ENCODE measurements at regions not wholly inside any gene's neighbourhood (a gene's known extent, or its start where the extent isn't known, plus 50 kb on each side); places are given as distances from the start of the nearest gene placed in this dataset.

GRCh38 chr3:1998739-1999138 lies 99.9 kb upstream of the CNTN4 start:
- DNase-seq = no peak
- Histone ChIP-seq H3K4me3 (ENCODE audit: insufficient read depth in 1 of 2, low read depth in 1 of 2, low read length in 2 of 2) (no peak overlapping the region), H4K8ac (ENCODE audit: low read length) (no peak overlapping the region), H3K9me3 (ENCODE audit: control insufficient read depth, low read length) (peaks cover 14% of the 10 kb centered on the region), H3K27me3 (ENCODE audit: control insufficient read depth in 1 of 2, insufficient read depth in 1 of 2, low read length in 2 of 2) (no peaks in the 10 kb centered on the region), H2AK5ac (ENCODE audit: low read length, severe bottlenecking) (no peak overlapping the region), H3K23ac (ENCODE audit: low read length in 2 of 2) (no peak overlapping the region), H2BK12ac (ENCODE audit: low read length in 2 of 2) (no peak overlapping the region), H3K4ac (ENCODE audit: low read depth in 1 of 2, low read length in 2 of 2) (no peak overlapping the region), H2BK5ac (ENCODE audit: low read depth, low read length, poor library complexity, severe bottlenecking) (no peak overlapping the region), H3K14ac (ENCODE audit: low read length in 2 of 2) (no peak overlapping the region), H3K4me2 (ENCODE audit: low read length, poor library complexity, severe bottlenecking) (no peak overlapping the region), H2BK120ac (ENCODE audit: low read depth, low read length) (no peak overlapping the region), H3K36me3 (ENCODE audit: control insufficient read depth in 1 of 2, insufficient read depth in 2 of 2, low read depth in 1 of 2, low read length in 2 of 2) (no peaks in the 10 kb centered on the region), H4K91ac (ENCODE audit: low read length) (no peak overlapping the region), H3K79me1 (replicated peaks; ENCODE audit: low read length, poor library complexity, severe bottlenecking) (no peaks in the 10 kb centered on the region), H3K27ac (ENCODE audit: low read length, poor library complexity, severe bottlenecking) (no peak overlapping the region), H3K18ac (ENCODE audit: low read depth in 1 of 2, low read length in 2 of 2) (no peak overlapping the region), H2BK15ac (ENCODE audit: low read depth, poor library complexity, severe bottlenecking) (no peak overlapping the region), H3K4me1 (ENCODE audit: control insufficient read depth, insufficient read depth, low read depth, low read length) (no peaks in the 10 kb centered on the region), H3K9ac (ENCODE audit: low read length) (no peak overlapping the region), H2AFZ (ENCODE audit: low read depth, low read length) (no peak overlapping the region)
- WGBS = no CpG with 5 or more reads among the region's 1 CpG

- Histone ChIP-seq H3K23ac (ENCODE audit: low read length in 2 of 2) (no peak overlapping the region), H3K4me3 (ENCODE audit: insufficient read depth in 1 of 2, low read depth in 1 of 2, low read length in 2 of 2) (no peak overlapping the region), H3K4ac (ENCODE audit: low read depth in 1 of 2, low read length in 2 of 2) (no peak overlapping the region), H2BK15ac (ENCODE audit: low read depth, poor library complexity, severe bottlenecking) (no peak overlapping the region), H3K36me3 (ENCODE audit: control insufficient read depth in 1 of 2, insufficient read depth in 2 of 2, low read depth in 1 of 2, low read length in 2 of 2) (no peaks in the 10 kb centered on the region), H2BK12ac (ENCODE audit: low read length in 2 of 2) (no peak overlapping the region), H4K8ac (ENCODE audit: low read length) (no peak overlapping the region), H2BK5ac (ENCODE audit: low read depth, low read length, poor library complexity, severe bottlenecking) (no peak overlapping the region), H3K9me3 (ENCODE audit: control insufficient read depth, low read length) (peaks cover 17% of the 10 kb centered on the region), H2AFZ (ENCODE audit: low read depth, low read length) (no peak overlapping the region), H3K14ac (ENCODE audit: low read length in 2 of 2) (no peak overlapping the region), H3K4me2 (ENCODE audit: low read length, poor library complexity, severe bottlenecking) (no peak overlapping the region), H3K9ac (ENCODE audit: low read length) (no peak overlapping the region), H2AK5ac (ENCODE audit: low read length, severe bottlenecking) (no peak overlapping the region), H3K18ac (ENCODE audit: low read depth in 1 of 2, low read length in 2 of 2) (no peak overlapping the region), H3K79me1 (replicated peaks; ENCODE audit: low read length, poor library complexity, severe bottlenecking) (no peaks in the 10 kb centered on the region), H4K91ac (ENCODE audit: low read length) (no peak overlapping the region), H3K27ac (ENCODE audit: low read length, poor library complexity, severe bottlenecking) (no peak overlapping the region), H2BK120ac (ENCODE audit: low read depth, low read length) (no peak overlapping the region), H3K4me1 (ENCODE audit: control insufficient read depth, insufficient read depth, low read depth, low read length) (no peaks in the 10 kb centered on the region), H3K27me3 (ENCODE audit: control insufficient read depth in 1 of 2, insufficient read depth in 1 of 2, low read length in 2 of 2) (no peaks in the 10 kb centered on the region)
- 96% methylated on average over 6 of the region's 9 CpGs for WGBS
- DNase-seq = no peak
These were observed 97.2 kb upstream of the CNTN4 start for GRCh38 chr3:2001306-2002108.

- 100% methylated on average over 2 of the region's 3 CpGs for WGBS
- H3K79me1 ChIP-seq (replicated peaks; ENCODE audit: low read length, poor library complexity, severe bottlenecking) = no peaks in the 10 kb centered on the region
- no peak overlapping the region for H3K4me3 ChIP-seq (ENCODE audit: insufficient read depth in 1 of 2, low read depth in 1 of 2, low read length in 2 of 2)
These were observed 74.7 kb upstream of the CNTN4 start for GRCh38 chr3:2023959-2024358.

GRCh38 chr3:2024713-2025112 lies 74.0 kb upstream of the CNTN4 start:
- H3K4me2 ChIP-seq (ENCODE audit: low read length, poor library complexity, severe bottlenecking) = no peak overlapping the region
- H2BK12ac ChIP-seq (ENCODE audit: low read length in 2 of 2) = no peak overlapping the region
- H3K9ac ChIP-seq (ENCODE audit: low read length) = no peak overlapping the region
- H2AK5ac ChIP-seq (ENCODE audit: low read length, severe bottlenecking) = no peak overlapping the region
- no peak overlapping the region for H3K27ac ChIP-seq (ENCODE audit: low read length, poor library complexity, severe bottlenecking)
- H3K4me1 ChIP-seq (ENCODE audit: control insufficient read depth, insufficient read depth, low read depth, low read length) = no peaks in the 10 kb centered on the region
- H4K8ac ChIP-seq (ENCODE audit: low read length) = no peak overlapping the region
- H4K91ac ChIP-seq (ENCODE audit: low read length) = no peak overlapping the region
- WGBS = 100% methylated on average over 1 of the region's 4 CpGs
- H3K4ac ChIP-seq (ENCODE audit: low read depth in 1 of 2, low read length in 2 of 2) = no peak overlapping the region
- H3K18ac ChIP-seq (ENCODE audit: low read depth in 1 of 2, low read length in 2 of 2) = no peak overlapping the region
- H3K79me1 ChIP-seq (replicated peaks; ENCODE audit: low read length, poor library complexity, severe bottlenecking) = no peaks in the 10 kb centered on the region
- H3K9me3 ChIP-seq (ENCODE audit: control insufficient read depth, low read length) = peaks cover 12% of the 10 kb centered on the region
- no peak overlapping the region for H3K14ac ChIP-seq (ENCODE audit: low read length in 2 of 2)
- H3K36me3 ChIP-seq (ENCODE audit: control insufficient read depth in 1 of 2, insufficient read depth in 2 of 2, low read depth in 1 of 2, low read length in 2 of 2) = no peaks in the 10 kb centered on the region
- H2BK15ac ChIP-seq (ENCODE audit: low read depth, poor library complexity, severe bottlenecking) = no peak overlapping the region
- no peak overlapping the region for H3K23ac ChIP-seq (ENCODE audit: low read length in 2 of 2)
- no peak overlapping the region for H2BK120ac ChIP-seq (ENCODE audit: low read depth, low read length)
- no peak overlapping the region for H2AFZ ChIP-seq (ENCODE audit: low read depth, low read length)
- DNase-seq = no peak
- no peak overlapping the region for H3K4me3 ChIP-seq (ENCODE audit: insufficient read depth in 1 of 2, low read depth in 1 of 2, low read length in 2 of 2)
- no peak overlapping the region for H2BK5ac ChIP-seq (ENCODE audit: low read depth, low read length, poor library complexity, severe bottlenecking)
- no peaks in the 10 kb centered on the region for H3K27me3 ChIP-seq (ENCODE audit: control insufficient read depth in 1 of 2, insufficient read depth in 1 of 2, low read length in 2 of 2)

More at GRCh38 chr3:2023959-2024358, 74.7 kb upstream of the CNTN4 start:
- H3K36me3 ChIP-seq (ENCODE audit: control insufficient read depth in 1 of 2, insufficient read depth in 2 of 2, low read depth in 1 of 2, low read length in 2 of 2) = no peaks in the 10 kb centered on the region
- no peak overlapping the region for H2AK5ac ChIP-seq (ENCODE audit: low read length, severe bottlenecking)
- H2BK12ac ChIP-seq (ENCODE audit: low read length in 2 of 2) = peak overlapping the region in 1 of 2 experiments; percentile 19
- H3K27me3 ChIP-seq (ENCODE audit: control insufficient read depth in 1 of 2, insufficient read depth in 1 of 2, low read length in 2 of 2) = no peaks in the 10 kb centered on the region
- no peak overlapping the region for H4K8ac ChIP-seq (ENCODE audit: low read length)
- no peak overlapping the region for H3K4ac ChIP-seq (ENCODE audit: low read depth in 1 of 2, low read length in 2 of 2)
- H4K91ac ChIP-seq (ENCODE audit: low read length) = no peak overlapping the region
- peak; percentile 35 for DNase-seq
- H3K27ac ChIP-seq (ENCODE audit: low read length, poor library complexity, severe bottlenecking) = no peak overlapping the region
- no peak overlapping the region for H3K14ac ChIP-seq (ENCODE audit: low read length in 2 of 2)
- H3K9ac ChIP-seq (ENCODE audit: low read length) = no peak overlapping the region
- H3K4me1 ChIP-seq (ENCODE audit: control insufficient read depth, insufficient read depth, low read depth, low read length) = no peaks in the 10 kb centered on the region
- no peak overlapping the region for H3K23ac ChIP-seq (ENCODE audit: low read length in 2 of 2)
- H3K18ac ChIP-seq (ENCODE audit: low read depth in 1 of 2, low read length in 2 of 2) = no peak overlapping the region
- H2BK120ac ChIP-seq (ENCODE audit: low read depth, low read length) = no peak overlapping the region
- H3K4me2 ChIP-seq (ENCODE audit: low read length, poor library complexity, severe bottlenecking) = no peak overlapping the region
- H2BK5ac ChIP-seq (ENCODE audit: low read depth, low read length, poor library complexity, severe bottlenecking) = no peak overlapping the region
- no peak overlapping the region for H2BK15ac ChIP-seq (ENCODE audit: low read depth, poor library complexity, severe bottlenecking)
- H2AFZ ChIP-seq (ENCODE audit: low read depth, low read length) = no peak overlapping the region
- peaks cover 12% of the 10 kb centered on the region for H3K9me3 ChIP-seq (ENCODE audit: control insufficient read depth, low read length)
